ENCODE measurements at regions not wholly inside any gene's neighbourhood (a gene's known extent, or its start where the extent isn't known, plus 50 kb on each side); places are given as distances from the start of the nearest gene placed in this dataset.

DNA sequence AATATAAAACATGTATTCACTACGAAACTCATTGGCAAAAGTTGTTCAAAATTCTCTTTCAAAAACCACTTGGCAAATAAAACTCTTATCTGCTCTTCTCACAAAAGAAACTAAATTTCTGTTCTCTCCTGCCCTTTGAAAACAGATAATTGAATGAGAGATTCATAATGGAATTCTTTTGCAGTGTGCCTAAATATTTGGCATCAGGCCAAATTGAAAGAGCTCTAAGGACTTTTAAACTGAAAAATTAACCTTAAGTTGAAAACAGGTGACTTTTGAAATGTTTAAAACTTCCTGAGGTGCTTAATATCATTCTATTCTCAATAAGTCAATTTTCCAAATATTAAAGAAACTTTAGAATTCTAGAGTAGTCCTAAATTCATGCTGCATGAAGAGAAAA is 136.4 kb downstream of the FSCB start:
- TF ChIP-seq, protein P1, sequence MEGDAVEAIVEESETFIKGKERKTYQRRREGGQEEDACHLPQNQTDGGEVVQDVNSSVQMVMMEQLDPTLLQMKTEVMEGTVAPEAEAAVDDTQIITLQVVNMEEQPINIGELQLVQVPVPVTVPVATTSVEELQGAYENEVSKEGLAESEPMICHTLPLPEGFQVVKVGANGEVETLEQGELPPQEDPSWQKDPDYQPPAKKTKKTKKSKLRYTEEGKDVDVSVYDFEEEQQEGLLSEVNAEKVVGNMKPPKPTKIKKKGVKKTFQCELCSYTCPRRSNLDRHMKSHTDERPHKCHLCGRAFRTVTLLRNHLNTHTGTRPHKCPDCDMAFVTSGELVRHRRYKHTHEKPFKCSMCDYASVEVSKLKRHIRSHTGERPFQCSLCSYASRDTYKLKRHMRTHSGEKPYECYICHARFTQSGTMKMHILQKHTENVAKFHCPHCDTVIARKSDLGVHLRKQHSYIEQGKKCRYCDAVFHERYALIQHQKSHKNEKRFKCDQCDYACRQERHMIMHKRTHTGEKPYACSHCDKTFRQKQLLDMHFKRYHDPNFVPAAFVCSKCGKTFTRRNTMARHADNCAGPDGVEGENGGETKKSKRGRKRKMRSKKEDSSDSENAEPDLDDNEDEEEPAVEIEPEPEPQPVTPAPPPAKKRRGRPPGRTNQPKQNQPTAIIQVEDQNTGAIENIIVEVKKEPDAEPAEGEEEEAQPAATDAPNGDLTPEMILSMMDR (IDR thresholded peaks at IDR 0.05): no peak
- TF ChIP-seq POLR2AphosphoS5 (IDR thresholded peaks at IDR 0.05; ENCODE audit: low read depth, low read length): no peak
- TF ChIP-seq, protein P2, sequence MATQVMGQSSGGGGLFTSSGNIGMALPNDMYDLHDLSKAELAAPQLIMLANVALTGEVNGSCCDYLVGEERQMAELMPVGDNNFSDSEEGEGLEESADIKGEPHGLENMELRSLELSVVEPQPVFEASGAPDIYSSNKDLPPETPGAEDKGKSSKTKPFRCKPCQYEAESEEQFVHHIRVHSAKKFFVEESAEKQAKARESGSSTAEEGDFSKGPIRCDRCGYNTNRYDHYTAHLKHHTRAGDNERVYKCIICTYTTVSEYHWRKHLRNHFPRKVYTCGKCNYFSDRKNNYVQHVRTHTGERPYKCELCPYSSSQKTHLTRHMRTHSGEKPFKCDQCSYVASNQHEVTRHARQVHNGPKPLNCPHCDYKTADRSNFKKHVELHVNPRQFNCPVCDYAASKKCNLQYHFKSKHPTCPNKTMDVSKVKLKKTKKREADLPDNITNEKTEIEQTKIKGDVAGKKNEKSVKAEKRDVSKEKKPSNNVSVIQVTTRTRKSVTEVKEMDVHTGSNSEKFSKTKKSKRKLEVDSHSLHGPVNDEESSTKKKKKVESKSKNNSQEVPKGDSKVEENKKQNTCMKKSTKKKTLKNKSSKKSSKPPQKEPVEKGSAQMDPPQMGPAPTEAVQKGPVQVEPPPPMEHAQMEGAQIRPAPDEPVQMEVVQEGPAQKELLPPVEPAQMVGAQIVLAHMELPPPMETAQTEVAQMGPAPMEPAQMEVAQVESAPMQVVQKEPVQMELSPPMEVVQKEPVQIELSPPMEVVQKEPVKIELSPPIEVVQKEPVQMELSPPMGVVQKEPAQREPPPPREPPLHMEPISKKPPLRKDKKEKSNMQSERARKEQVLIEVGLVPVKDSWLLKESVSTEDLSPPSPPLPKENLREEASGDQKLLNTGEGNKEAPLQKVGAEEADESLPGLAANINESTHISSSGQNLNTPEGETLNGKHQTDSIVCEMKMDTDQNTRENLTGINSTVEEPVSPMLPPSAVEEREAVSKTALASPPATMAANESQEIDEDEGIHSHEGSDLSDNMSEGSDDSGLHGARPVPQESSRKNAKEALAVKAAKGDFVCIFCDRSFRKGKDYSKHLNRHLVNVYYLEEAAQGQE (IDR thresholded peaks at IDR 0.05; ENCODE audit: insufficient read depth in 1 of 2, low read depth in 2 of 2, low read length in 1 of 2): no peak

Measured in Panc1 (cell line).